ENCODE measurements at regions not wholly inside any gene's neighbourhood (a gene's known extent, or its start where the extent isn't known, plus 50 kb on each side); places are given as distances from the start of the nearest gene placed in this dataset.

DNA sequence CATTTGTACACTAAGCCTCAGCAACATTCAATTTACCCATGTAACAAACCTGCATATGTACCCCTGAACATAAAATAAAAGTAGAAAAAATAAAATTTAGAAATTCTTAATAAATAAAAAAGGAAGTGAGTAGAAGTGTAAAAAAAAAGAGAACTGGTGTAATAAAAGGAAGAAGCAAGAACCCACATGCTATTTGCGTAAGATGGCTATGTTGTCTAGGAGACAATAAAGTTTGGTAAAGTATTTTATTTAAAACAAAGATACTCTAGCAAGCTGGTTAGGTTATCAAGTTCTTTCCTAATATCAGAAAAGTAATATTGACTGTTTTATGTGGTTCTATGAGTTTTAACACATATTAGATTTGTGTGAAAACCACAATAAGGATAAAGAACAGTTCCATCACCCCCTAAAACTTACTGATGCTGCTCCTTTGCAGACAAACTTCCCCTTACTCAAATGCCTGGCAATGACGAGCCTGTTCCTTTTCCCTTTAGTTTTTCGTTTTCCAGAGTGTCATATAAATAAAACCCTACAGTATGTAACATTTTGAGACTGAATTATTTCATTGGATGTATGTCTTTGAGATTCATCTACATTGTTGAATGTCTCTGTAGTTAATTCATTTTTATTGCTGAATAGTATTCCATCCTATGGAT is 98.9 kb downstream of the TNFSF13B start:
- TF ChIP-seq, protein P1, sequence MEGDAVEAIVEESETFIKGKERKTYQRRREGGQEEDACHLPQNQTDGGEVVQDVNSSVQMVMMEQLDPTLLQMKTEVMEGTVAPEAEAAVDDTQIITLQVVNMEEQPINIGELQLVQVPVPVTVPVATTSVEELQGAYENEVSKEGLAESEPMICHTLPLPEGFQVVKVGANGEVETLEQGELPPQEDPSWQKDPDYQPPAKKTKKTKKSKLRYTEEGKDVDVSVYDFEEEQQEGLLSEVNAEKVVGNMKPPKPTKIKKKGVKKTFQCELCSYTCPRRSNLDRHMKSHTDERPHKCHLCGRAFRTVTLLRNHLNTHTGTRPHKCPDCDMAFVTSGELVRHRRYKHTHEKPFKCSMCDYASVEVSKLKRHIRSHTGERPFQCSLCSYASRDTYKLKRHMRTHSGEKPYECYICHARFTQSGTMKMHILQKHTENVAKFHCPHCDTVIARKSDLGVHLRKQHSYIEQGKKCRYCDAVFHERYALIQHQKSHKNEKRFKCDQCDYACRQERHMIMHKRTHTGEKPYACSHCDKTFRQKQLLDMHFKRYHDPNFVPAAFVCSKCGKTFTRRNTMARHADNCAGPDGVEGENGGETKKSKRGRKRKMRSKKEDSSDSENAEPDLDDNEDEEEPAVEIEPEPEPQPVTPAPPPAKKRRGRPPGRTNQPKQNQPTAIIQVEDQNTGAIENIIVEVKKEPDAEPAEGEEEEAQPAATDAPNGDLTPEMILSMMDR (IDR thresholded peaks at IDR 0.05), result no peak
- TF ChIP-seq POLR2AphosphoS5 (IDR thresholded peaks at IDR 0.05), result no peak
